GM19463 (cell line): ENCODE measurements at regions not wholly inside any gene's neighbourhood (a gene's known extent, or its start where the extent isn't known, plus 50 kb on each side); places are given as distances from the start of the nearest gene placed in this dataset.
"Not testable (repeated sequence)": the region's sequence is repeated elsewhere in the genome, so short reads cannot be mapped to it uniquely, and the experiment has no call there.

Experiments used
- ATAC-seq: cut with Tn5 transposase; IDR thresholded peaks from one replicate; pipeline ENCODE4 v1.9.1; 2021; ENCODE audit warnings: mild to moderate bottlenecking, moderate library complexity; ENCODE audit not compliant: unreplicated experiment

DNA sequence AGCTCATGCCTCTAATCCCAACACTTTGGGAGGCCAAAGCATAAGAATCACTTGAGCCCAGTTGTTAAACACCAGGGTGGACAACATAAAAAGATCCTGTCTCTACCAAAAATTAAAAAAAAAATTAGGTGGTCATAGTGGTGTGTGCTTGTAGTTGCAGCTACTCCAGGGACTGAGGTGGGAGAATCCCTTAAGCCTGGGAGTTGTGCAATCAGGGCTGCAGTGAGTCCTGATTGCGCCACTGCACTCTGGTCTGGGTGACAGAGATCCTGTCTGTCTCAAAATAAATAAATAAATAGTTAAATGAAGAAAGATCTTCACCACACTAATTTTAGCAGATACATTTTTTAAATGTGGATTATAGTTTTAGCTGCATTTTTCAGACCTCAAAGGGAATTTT, 433.2 kb downstream of the MAT2B start:
- ATAC-seq, result no peak

DNA sequence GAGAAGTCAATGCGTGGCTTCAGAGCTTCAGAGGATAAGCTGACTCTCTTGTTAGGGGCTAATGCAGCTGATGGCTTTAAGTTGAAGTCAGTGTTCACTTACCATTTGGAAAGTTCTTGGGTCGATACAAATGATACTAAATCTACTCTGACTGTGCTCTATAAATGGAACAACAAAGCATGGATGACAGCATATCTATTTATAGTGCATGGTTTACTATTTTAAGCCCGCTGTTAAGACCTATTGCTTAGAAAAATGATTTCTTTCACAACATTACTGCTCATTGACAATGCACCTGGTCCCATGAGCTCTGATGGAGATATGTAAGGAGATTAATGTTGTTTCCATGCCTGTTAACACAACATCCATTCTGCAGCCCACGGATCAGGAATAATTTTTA, 435.7 kb downstream of the MAT2B start:
- ATAC-seq, result no peak

DNA sequence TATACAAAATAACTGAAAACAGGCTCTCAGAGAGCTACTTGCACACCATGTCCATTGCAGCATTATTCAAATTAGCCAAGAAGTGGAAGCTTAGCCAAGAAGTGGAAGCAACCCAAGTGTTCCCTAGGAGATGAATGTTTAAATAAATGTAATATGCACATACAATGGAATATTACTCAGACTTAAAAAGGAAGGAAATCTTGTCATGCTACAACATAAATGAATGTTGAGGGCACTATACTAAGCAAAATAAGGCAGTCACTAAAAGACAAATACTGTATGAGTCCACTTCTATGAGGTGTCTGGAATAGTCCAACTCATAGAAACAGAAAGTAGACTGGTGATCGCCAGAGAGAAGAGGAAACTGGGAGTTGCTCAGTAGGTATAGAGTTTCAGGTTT, 438.1 kb downstream of the MAT2B start:
- no peak for ATAC-seq

DNA sequence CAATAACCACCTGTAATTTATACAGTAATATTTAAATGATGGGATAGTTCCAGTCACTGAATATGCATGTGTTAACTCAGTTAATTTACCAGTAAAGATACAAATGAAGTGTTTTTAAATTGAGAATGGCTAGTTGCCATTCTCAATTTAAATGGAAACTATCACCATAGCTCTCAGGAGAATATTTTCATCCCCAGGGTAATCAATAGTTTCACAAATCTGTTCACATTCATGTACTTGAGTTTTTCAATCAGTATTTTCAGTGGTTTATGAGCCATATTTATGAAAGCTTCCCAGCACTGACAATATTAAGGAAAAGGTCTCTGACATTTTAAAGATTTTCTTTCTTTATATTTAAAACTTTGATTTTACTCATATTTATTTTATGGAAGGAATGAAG, 439.3 kb downstream of the MAT2B start:
- no peak for ATAC-seq

DNA sequence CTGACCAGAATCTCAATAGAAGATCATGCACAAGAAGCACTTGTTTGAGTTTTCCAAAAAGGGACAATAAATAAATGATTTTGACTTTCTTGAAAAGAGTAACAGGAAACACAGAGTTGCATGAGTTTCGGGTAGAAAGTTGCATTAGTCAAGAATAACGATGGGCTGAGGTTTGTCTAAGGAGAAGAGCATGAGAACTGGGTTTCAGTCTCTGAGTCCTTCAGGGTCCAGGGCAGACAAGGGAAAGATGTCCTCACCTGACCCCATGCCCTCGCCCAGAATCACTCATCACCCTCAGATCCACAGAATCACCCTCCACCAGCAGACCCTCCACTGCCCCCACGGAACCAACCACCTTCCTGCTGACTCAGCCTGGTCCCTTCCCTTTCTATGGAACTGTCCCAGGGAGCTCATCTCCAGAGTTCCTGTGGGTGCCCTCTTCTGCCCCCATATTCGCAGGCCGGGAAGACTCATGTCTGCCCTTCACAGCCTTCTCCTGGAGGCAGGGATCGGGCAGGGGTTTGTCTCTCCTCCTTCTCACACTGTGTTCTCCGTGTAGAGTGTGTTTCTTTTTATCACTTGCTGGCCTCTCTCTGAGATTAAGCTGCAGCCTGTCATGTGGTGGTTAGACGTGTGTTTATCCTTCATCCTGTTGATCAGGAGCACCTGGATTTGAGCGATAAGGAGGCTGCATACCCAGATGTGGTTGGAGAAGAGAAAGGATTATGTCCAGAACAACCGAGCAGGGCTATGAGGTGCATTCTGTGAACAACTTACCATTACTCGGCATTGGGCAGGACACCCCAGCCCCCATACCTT, 442.6 kb downstream of the MAT2B start:
- no peak for ATAC-seq

DNA sequence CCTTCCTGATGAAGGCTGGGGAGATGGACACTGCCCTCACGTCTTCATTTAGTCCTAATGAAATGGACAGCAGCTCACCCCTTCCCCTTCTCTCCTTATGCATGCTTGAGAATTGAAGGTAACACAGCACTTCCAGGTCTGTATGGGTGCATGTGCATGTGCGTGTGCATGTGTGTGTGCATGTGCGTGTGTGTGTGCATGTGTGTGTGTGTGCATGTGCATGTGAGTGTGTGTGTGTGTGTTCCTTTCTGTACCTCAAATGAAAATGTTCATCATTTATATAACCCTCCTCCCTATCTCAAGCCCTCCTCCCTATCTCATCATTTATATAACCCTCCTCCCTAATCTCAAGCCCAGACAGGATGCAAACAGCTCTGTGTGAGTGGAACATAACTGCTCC, 444.8 kb downstream of the MAT2B start:
- no peak for ATAC-seq

DNA sequence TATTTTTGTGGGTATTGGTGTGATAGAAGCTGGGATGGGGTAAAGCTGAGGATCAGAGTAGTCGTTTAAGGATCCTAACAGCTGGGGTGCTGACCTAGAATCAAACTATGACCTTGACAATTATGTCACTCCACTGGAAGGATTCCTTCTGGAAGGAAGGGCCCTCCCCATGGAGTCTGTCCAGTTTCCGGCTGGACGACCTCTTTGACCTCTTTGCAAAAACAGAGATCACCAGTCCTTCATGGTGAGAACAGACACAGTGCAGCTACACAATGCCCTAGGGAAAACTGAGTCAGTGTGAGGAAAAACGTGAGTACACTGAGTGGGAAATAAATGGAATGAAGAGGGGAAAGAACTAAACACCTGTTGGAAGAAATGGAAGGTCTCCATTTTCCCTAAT, 445.6 kb downstream of the MAT2B start:
- no peak for ATAC-seq

DNA sequence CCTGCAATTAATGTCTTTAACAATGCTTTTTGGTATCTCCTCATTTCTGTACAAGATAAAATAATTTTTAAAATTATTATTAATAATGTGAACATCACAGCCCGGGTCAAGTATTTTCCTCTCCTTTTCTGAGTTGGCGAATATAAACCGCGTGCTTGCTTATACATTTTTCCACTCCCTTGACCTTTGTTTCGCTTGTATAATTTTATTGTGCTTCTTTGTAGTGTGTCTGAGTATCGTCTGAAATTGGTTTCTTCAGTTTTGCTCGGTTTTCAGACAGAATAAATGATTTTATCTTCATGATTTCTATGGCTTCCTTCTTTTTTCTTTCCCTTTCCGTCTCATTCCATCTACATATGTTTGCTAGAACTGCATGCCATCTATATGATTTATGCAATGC, 448.5 kb downstream of the MAT2B start:
- no peak for ATAC-seq

DNA sequence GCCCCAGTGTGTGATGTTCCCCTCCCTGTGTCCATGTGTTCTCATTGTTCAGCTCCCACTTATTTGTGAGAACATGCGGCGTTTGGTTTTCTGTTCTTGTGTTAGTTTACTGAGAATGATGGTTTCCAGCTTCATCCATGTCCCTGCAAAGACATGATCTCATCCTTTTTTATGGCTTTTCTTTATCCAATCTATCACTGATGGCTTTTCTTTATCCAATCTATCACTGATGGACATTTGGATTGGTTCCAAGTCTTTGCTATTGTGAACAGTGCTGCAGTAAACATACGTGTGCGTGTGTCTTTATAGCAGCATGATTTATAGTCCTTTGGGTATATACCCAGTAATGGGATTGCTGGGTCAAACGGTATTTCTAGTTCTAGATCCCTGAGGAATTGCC, 455.8 kb downstream of the MAT2B start:
- not testable (repeated sequence) for ATAC-seq

DNA sequence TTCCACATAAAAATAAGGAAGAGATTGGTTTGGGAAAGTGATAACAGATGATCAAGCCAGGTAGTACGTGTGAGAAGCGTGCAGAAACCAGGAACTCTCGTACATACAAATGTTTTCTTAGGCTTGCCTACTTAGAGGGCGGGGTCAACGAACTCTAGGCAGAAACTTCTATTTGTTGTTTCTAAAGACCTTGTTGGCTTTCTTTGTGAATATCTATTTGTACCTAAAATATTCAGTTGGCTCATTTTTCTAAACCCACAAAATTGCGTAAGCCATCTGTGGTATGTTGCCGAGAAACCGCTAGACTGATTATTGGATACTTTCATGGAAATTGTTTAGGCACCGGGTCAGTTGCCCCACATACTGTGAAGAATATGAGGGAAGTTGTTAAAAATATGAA, 458.5 kb downstream of the MAT2B start:
- no peak for ATAC-seq

DNA sequence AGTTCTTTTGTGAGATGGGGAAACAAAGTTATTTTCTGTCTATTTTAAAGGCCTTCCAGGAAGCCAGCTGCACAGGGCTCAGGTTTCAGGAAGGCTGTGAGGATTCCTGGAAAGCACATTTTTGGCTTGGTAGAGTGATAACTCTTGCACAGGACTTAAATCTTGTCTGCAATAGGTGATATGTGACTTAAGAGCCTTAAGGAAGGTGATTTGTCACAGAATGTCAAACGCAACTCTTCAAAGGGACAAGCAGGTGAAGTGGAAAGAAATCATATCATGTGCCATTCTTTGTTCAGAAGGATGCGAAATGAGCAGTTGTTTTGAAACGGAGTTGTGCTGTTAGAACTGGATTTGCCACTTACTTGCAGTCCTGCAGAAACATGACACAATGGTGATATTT, 459.3 kb downstream of the MAT2B start:
- ATAC-seq, result no peak

DNA sequence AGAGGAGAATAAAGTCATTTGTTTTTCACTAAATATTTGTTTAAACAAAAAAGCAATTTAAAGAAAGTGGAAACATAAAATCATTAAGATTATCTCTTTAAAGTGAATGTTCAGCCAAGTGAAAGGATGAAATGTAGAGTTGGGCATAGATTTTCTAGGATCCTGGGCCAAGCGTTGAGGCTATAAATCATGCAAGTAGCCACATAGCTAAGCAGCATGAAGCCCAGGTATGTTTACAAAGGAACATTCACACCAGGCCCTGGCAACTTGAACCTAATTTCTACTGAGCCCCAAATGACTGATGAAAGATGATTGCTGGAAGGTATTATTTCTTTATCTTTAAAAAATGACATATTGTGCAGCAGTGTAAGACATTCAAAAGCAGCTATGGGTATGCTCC, 461.8 kb downstream of the MAT2B start:
- ATAC-seq, result no peak

DNA sequence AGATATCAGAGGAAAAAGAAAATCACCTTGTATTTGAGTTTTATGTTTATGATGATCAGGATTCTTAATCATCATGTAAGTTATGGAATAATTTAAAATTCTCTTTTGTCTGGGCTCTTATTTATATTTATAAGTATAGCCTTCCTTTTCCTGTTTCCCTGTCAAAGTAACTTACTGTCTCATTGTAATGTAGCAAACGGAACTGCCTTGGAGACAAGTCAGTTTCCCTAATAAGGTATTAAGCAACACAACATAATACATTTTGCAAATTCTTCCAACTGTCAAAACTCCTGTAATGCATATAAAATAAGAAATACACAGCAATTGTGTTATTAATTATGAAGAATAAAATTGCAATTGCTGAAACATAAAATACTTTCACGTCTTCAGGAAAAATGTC, 463.2 kb downstream of the MAT2B start:
- ATAC-seq, result no peak

DNA sequence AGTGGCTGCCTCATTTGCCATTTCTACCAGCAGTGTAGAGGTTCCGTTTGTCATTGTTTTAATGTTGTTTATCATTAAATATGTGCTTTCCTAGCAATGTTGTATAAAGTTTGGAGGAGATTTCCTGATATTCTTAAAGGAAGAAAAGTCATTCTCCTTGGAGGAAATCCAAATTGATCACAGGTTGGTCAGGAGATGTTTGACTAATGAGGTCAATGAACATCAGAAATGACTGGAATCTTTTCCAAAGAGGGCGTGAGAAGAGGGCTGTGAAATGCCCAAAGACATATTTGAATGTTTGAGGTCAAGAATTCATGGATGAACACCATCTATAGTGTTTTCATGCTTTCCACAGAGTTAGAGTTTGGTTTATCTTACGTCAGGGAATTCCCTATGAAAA, 471.3 kb downstream of the MAT2B start:
- ATAC-seq, result no peak

DNA sequence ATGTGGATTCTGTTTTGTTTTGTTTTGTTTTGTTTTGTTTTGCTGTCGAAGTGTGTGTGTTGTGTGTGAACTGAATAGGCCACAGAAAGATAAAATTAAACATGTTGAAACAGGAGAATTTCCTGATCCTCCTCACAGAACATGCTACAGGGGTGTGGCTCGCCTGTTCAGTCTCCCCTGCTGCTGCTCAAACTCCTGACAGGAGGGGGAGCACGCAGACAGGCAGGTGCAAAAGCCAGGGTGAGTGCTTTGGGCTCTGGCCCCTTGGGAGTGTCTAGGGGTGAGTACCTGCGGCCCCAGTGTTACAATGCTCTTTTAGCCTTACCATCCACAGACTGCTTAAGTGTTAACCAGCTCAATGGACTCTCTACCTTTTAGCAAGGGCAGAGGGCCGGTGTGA, 473.5 kb downstream of the MAT2B start:
- peak; percentile 90 for ATAC-seq

DNA sequence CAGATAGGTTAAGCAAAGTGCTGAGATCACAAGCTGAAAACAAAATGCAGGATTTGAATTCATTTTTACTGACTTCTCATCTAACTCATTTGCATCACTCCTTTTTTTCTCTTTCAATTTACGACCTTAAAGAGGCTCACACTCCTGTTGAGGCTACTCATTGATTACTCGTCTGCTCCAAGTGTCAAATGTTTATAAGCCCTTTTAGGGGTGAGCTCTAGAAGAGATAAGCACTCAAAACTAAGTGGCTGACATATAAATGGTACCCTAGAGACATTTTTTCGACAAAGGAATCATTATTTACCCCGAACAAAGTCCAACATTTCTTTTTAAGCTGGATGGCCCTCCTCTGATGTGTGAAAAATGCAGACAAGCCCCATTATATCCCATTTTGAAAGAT, 483.1 kb downstream of the MAT2B start:
- no peak for ATAC-seq

DNA sequence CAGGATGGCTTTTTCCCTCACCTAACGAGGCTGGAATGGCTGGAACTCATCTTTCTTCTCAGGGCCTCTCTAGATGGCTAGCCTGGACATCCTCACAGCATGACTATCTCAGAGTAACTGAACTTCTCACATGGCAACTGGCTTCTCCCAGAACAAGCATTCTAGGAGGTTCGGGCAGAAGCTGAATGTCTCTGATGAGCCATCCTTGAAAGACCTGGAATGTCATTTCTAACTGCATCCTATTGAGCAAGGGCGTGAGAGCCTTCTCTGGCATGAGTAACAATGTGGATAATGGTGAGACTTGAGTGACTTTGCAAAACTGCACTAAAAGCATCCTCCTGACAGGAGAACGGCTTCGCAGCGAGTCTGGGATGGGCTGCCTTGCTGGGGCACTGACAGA, 487.7 kb downstream of the MAT2B start:
- ATAC-seq, result no peak

DNA sequence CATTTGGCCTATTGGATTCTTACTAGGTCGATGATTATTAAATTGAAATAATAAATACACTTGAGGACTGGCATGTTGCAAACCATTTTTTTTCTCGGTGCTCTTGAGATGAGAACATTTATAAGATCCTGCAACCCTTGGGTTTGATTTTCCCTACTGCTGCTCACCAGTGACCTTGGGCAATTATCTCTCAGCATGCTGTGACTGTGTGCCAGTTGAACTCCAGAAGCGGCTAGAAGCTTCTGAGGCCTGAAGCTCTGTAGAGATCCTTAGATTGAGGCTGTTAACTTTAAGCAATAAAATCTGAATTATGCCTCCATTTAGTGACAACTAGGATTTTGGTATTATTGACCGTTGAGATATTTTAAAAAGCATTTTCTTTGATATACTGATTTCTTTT, 489.8 kb downstream of the MAT2B start:
- no peak for ATAC-seq

DNA sequence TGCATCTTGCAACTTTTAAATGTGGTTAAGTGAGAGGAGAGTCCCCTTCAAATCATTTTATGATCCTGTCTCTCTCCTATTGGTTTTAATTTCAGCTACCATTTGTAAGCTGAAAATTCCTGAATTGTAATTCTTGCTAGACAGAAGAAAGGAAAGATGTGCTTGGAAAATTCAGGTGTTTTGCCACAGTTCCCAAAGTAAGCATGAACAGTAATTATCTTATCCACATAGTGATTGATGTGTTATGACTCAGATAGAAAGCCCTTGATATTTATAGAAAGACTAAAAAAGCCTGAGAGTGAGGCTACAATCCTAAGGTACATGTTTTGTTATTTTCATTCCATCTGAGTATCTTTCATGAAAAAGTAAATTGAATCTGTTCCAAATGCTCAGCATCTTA, 492.5 kb downstream of the MAT2B start:
- no peak for ATAC-seq

DNA sequence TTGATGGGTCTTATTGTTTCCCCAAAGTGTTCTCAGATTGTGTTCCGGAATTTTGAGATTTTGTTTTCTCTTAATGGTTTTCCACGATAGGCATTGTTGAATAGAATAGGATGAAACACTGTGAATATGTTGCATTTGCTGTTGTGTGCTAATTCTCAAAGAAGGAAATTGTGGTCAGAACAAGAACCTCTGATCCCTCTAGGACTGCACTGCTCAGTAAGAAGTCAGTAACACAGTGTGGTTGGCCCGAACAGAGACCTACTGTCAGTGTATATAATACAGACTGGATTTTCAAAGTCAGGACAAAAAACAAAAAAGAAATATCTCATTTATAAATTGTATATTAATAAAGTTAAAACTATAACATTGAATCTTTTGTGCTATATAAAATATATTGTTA, 494.8 kb downstream of the MAT2B start:
- ATAC-seq, result no peak

DNA sequence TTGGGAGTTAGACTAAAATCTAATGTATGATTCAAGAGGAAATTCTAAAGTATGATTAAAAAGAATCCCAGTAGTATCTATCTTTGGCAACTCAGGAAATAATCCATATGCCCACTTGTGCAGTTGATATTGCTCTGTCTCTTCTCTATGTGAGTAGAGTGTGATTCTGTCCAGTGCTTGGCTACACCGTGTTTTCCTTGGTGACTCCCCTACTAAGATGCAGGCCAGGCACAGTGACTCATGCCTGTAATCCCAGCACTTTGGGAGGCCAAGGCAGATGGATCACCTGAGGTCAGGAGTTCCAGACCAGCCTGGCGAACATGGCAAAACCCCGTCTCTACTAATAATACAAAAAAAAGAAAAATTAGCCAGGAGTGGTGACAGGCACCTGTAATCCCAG, 495.4 kb downstream of the MAT2B start:
- ATAC-seq, result no peak

DNA sequence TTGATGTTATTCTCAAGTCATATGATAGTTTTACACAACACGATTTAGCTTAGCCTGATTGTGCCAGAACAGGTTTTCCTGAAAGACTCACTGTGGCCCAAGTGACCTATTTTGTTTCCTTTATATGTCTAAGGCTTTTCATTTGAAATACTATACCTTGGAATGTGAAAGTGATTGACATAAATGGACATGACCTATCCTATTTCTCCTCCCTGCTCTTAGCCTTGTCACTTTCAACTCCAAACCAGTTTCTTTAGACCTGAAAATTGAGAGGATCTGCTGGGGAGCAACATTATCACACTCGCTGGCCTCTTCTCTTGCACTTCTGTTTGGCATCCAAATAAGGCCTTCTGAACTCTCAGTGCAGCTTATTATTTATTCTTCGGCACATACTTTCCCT, 496.8 kb downstream of the MAT2B start:
- no peak for ATAC-seq

DNA sequence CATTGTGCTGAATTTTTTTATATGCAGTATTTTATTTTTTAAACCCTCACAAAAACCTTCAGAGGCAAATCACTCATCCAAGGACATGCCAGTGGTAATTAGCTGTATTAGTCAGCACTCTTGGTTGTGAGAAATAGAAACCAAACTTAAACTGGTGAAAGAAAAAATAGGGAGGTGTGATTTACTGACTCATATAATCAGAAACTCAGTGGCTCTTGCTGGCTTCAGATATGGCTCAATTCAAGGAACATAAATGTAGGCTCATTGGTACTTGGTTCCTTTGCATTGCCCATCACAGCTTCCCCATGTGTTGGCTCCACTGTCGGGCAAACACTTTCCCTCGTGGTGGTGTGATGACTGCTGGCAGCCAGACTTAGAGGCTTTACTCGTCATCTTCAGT, 497.2 kb downstream of the MAT2B start:
- peak; percentile 61 for ATAC-seq
